GM13976 (cell line): ENCODE measurements at regions not wholly inside any gene's neighbourhood (a gene's known extent, or its start where the extent isn't known, plus 50 kb on each side); places are given as distances from the start of the nearest gene placed in this dataset.
"Not testable (repeated sequence)": the region's sequence is repeated elsewhere in the genome, so short reads cannot be mapped to it uniquely, and the experiment has no call there.

ENCODE experiments used
- DNase-seq: peaks from one replicate; pipeline ENCODE4 v3.0.0; 2012; ENCODE audit warnings: low spot score
- CTCF ChIP-seq: IDR thresholded peaks from 2 replicates; pipeline ENCODE4 v1.5.1; 2012; ENCODE audit warnings: borderline replicate concordance, mild to moderate bottlenecking; ENCODE audit not compliant: insufficient read depth; ENCODE audit errors: extremely low read depth, missing control alignments, control extremely low read depth
- in situ Hi-C: fragments of 300-500 bp; cut with MboI; formaldehyde crosslinking; loops from one replicate; pipeline ENCODE4 v1.12.0; 2022; ENCODE audit warnings: low sequenced_read_pairs, mixed read lengths, inconsistent platforms; ENCODE audit not compliant: unreplicated experiment

GRCh38 chr6:88413459-88413858 lies 247.3 kb upstream of the CNR1 start:
- DNase-seq, result no peak
- in situ Hi-C loops, result no loop called here
- no peak for TF ChIP-seq CTCF

DNA sequence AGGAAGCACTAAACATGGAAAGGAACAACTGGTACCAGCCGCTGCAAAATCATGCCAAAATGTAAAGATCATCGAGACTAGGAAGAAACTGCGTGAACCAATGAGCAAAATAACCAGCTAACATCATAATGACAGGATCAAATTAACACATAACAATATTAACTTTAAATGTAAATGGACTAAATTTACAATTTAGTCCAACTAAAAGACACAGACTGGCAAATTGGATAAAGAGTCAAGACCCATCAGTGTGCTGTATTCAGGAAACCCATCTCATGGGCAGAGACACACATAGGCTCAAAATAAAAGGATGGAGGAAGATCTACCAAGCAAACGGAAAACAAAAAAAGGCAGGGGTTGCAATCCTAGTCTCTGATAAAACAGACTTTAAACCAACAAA lies 242.2 kb upstream of the CNR1 start:
- in situ Hi-C loops, DNase-seq: not testable (repeated sequence)

- DNase-seq, in situ Hi-C loops: not testable (repeated sequence)
Observed at GRCh38 chr6:88406674-88407073, 240.5 kb upstream of the CNR1 start.

GRCh38 chr6:88403486-88403885 lies 237.3 kb upstream of the CNR1 start:
- TF ChIP-seq CTCF, result no peak
- DNase-seq, result no peak
- in situ Hi-C loops, result no loop called here

- in situ Hi-C loops, result no loop called here
- TF ChIP-seq CTCF, result no peak
- no peak for DNase-seq
Observed at GRCh38 chr6:88402909-88403308, 236.8 kb upstream of the CNR1 start.

- DNase-seq, in situ Hi-C loops: not testable (repeated sequence)
Observed at GRCh38 chr6:88390998-88391397, 224.9 kb upstream of the CNR1 start.

- in situ Hi-C loops, result no loop called here
- DNase-seq, result no peak
- no peak for TF ChIP-seq CTCF
Observed at GRCh38 chr6:88388589-88388988, 222.4 kb upstream of the CNR1 start.

- DNase-seq, result no peak
- in situ Hi-C loops, result no loop called here
- no peak for TF ChIP-seq CTCF
Observed at GRCh38 chr6:88386167-88386566, 220.0 kb upstream of the CNR1 start.
